ENCODE measurements at regions not wholly inside any gene's neighbourhood (a gene's known extent, or its start where the extent isn't known, plus 50 kb on each side); places are given as distances from the start of the nearest gene placed in this dataset.

DNA sequence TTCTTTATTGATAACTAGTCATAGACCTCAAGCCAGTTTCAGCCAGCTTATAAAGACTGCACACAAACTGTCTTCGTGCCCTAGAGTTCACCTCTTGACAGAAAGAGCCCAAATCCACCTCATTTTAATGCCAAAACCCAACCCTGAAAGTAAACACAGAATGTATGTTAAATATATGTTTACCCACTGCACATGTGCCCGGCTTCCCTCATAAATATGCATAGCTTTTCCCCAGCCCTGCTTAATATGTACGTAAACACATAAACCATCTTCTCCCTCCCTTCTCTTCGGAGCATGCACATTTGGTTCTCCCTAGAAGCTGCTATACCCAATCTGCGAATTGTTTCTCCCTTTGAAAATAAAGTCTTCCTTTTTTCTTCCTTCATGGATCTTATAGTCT is 73.9 kb upstream of the XIRP2 start:
- no peak overlapping the region for H3K4me2 ChIP-seq (ENCODE audit: control insufficient read depth, extremely low read depth, insufficient read depth, low read depth, low read length)
- H3K27me3 ChIP-seq (ENCODE audit: control insufficient read depth, extremely low read depth, insufficient read depth, low read length), result no peaks in the 10 kb centered on the region
- H3K9ac ChIP-seq (ENCODE audit: control insufficient read depth, extremely low read depth, insufficient read depth, low read length), result no peak overlapping the region
- FAIRE-seq (no peak), DNase-seq (ENCODE audit: low read depth, low spot score) (no peak)
- TF ChIP-seq EZH2 (IDR thresholded peaks at IDR 0.05; ENCODE audit: low read length), result no peak
- TF ChIP-seq, protein P1, sequence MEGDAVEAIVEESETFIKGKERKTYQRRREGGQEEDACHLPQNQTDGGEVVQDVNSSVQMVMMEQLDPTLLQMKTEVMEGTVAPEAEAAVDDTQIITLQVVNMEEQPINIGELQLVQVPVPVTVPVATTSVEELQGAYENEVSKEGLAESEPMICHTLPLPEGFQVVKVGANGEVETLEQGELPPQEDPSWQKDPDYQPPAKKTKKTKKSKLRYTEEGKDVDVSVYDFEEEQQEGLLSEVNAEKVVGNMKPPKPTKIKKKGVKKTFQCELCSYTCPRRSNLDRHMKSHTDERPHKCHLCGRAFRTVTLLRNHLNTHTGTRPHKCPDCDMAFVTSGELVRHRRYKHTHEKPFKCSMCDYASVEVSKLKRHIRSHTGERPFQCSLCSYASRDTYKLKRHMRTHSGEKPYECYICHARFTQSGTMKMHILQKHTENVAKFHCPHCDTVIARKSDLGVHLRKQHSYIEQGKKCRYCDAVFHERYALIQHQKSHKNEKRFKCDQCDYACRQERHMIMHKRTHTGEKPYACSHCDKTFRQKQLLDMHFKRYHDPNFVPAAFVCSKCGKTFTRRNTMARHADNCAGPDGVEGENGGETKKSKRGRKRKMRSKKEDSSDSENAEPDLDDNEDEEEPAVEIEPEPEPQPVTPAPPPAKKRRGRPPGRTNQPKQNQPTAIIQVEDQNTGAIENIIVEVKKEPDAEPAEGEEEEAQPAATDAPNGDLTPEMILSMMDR (optimal IDR thresholded peaks at IDR 0.05 in 1 of 3, IDR thresholded peaks at IDR 0.05 in 1 of 3, conservative IDR thresholded peaks at IDR 0.05 in 1 of 3; ENCODE audit: extremely low read depth in 1 of 3, insufficient read depth in 2 of 3, low read length in 3 of 3), result no peak
- no peaks in the 10 kb centered on the region for H3K79me2 ChIP-seq (ENCODE audit: control insufficient read depth, insufficient read depth, low read length)
- dilution Hi-C loops (cut with MboI; ENCODE audit: extremely low pct_ligation_motif_present, low sequenced_read_pairs), result no loop called here
- H3K27ac ChIP-seq (ENCODE audit: control insufficient read depth, insufficient read depth, low read length), result no peak overlapping the region
- no peaks in the 10 kb centered on the region for H3K36me3 ChIP-seq (ENCODE audit: control insufficient read depth in 2 of 2, extremely low read depth in 1 of 2, insufficient read depth in 2 of 2, low read length in 2 of 2)
- no peak overlapping the region for H2AFZ ChIP-seq (ENCODE audit: control insufficient read depth, low read length)
- no peaks in the 10 kb centered on the region for H4K20me1 ChIP-seq (ENCODE audit: control insufficient read depth, extremely low read depth, insufficient read depth, low read length)
- H3K4me3 ChIP-seq (ENCODE audit: control insufficient read depth in 2 of 3, extremely low read depth in 1 of 3, insufficient read depth in 2 of 3, low read depth in 1 of 3, low read length in 3 of 3), result no peak overlapping the region
- no peaks in the 10 kb centered on the region for H3K4me1 ChIP-seq (ENCODE audit: control insufficient read depth, extremely low read depth, insufficient read depth, low read length)
- no peaks in the 10 kb centered on the region for H3K9me3 ChIP-seq (ENCODE audit: control insufficient read depth, low read depth, low read length)
- H3K9me1 ChIP-seq (ENCODE audit: control insufficient read depth, extremely low read depth, insufficient read depth, low read length), result no peaks in the 10 kb centered on the region

DNA sequence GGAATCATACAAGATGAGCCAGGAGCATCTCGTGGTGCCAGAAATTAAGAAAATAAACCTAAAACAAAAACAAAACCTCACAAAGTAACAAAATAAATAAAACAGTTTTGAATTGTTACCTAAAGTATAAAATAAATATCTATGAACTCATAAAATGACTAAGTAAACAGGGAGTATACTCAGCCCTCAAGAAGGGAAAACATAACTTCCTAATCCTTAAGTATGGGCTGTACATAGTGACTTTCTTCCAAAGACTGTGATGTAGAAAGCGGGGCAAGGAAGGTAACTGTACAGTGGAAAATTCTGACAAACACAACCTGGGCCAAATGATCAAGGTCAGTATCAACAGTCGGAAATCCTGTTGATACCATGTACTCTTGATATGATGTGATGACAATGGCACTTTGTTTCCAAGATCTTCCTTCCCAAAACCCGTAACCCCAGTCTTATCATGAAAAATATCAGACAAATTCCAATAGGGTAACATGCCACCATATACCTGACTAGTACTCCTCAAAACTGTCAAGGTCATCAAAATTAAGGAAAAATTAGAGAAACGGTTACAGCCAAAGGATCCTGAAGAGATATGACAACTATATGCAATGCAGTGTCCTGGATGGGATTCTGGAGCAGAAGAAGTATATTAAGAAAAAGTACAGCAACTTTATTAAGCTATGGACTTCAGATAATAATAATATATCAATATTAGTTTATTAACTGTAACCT is 76.0 kb upstream of the XIRP2 start:
- DNase-seq (ENCODE audit: low read depth, low spot score), result no peak
- dilution Hi-C loops (cut with MboI; ENCODE audit: extremely low pct_ligation_motif_present, low sequenced_read_pairs), result no loop called here
- Histone ChIP-seq H3K9ac (ENCODE audit: control insufficient read depth, extremely low read depth, insufficient read depth, low read length) (no peak overlapping the region), H3K27ac (ENCODE audit: control insufficient read depth, insufficient read depth, low read length) (no peak overlapping the region), H3K36me3 (ENCODE audit: control insufficient read depth in 2 of 2, extremely low read depth in 1 of 2, insufficient read depth in 2 of 2, low read length in 2 of 2) (no peaks in the 10 kb centered on the region), H4K20me1 (ENCODE audit: control insufficient read depth, extremely low read depth, insufficient read depth, low read length) (no peaks in the 10 kb centered on the region), H3K9me3 (ENCODE audit: control insufficient read depth, low read depth, low read length) (no peaks in the 10 kb centered on the region), H3K79me2 (ENCODE audit: control insufficient read depth, insufficient read depth, low read length) (no peaks in the 10 kb centered on the region), H3K9me1 (ENCODE audit: control insufficient read depth, extremely low read depth, insufficient read depth, low read length) (no peaks in the 10 kb centered on the region), H3K4me2 (ENCODE audit: control insufficient read depth, extremely low read depth, insufficient read depth, low read depth, low read length) (no peak overlapping the region), H3K4me1 (ENCODE audit: control insufficient read depth, extremely low read depth, insufficient read depth, low read length) (no peaks in the 10 kb centered on the region), H2AFZ (ENCODE audit: control insufficient read depth, low read length) (no peak overlapping the region), H3K27me3 (ENCODE audit: control insufficient read depth, extremely low read depth, insufficient read depth, low read length) (no peaks in the 10 kb centered on the region), H3K4me3 (ENCODE audit: control insufficient read depth in 2 of 3, extremely low read depth in 1 of 3, insufficient read depth in 2 of 3, low read depth in 1 of 3, low read length in 3 of 3) (no peak overlapping the region)
- TF ChIP-seq EZH2 (IDR thresholded peaks at IDR 0.05; ENCODE audit: low read length), result no peak
- TF ChIP-seq, protein P1 (optimal IDR thresholded peaks at IDR 0.05 in 1 of 3, IDR thresholded peaks at IDR 0.05 in 1 of 3, conservative IDR thresholded peaks at IDR 0.05 in 1 of 3; ENCODE audit: extremely low read depth in 1 of 3, insufficient read depth in 2 of 3, low read length in 3 of 3), result no peak
- no peak for FAIRE-seq
